ENCODE measurements at regions not wholly inside any gene's neighbourhood (a gene's known extent, or its start where the extent isn't known, plus 50 kb on each side); places are given as distances from the start of the nearest gene placed in this dataset.
"Not testable (repeated sequence)": the region's sequence is repeated elsewhere in the genome, so short reads cannot be mapped to it uniquely, and the experiment has no call there.

DNA sequence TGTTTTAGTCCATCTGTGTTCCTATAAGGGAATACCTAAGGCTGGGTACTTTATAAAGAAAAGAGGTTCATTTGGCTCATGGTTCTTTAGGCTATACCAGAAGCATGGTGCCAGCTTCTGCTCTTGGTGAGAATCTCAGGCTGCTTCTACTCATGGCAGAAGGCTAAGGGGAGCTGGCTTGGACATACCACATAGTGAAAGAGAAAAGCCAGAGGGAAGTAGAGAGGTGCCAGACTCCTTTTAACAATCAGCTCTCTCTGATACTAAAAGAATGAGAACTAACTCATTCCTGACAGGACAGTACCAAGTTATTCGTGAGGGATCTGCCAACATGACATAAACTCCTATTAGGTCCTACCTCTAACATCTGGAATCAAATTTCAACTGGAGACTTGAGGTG lies 1250.2 kb upstream of the CNTN5 start:
- no peak for DNase-seq (ENCODE audit: low read depth in 1 of 2, low spot score in 1 of 2)
- in situ Hi-C loops (cut with HindIII; ENCODE audit: low pct_unique_long_range_greater_than_20kb, low sequenced_read_pairs) = no loop called here
- TF ChIP-seq JUND (IDR thresholded peaks at IDR 0.05; ENCODE audit: low read depth) = no peak

- in situ Hi-C loops (cut with HindIII; ENCODE audit: low pct_unique_long_range_greater_than_20kb, low sequenced_read_pairs) = no loop called here
- no peak for TF ChIP-seq JUND (IDR thresholded peaks at IDR 0.05; ENCODE audit: low read depth)
- no peak for DNase-seq (ENCODE audit: low read depth in 1 of 2, low spot score in 1 of 2)
These were observed 1248.0 kb upstream of the CNTN5 start for GRCh38 chr11:97772705-97773104.

- DNase-seq (ENCODE audit: low read depth in 1 of 2, low spot score in 1 of 2); in situ Hi-C loops (cut with HindIII; ENCODE audit: low pct_unique_long_range_greater_than_20kb, low sequenced_read_pairs): not testable (repeated sequence)
These were observed 1236.4 kb upstream of the CNTN5 start for GRCh38 chr11:97784388-97784787.

GRCh38 chr11:97786961-97787360 lies 1233.8 kb upstream of the CNTN5 start:
- TF ChIP-seq JUND (IDR thresholded peaks at IDR 0.05; ENCODE audit: low read depth) = no peak
- DNase-seq (ENCODE audit: low read depth in 1 of 2, low spot score in 1 of 2) = no peak
- in situ Hi-C loops (cut with HindIII; ENCODE audit: low pct_unique_long_range_greater_than_20kb, low sequenced_read_pairs) = no loop called here

- no peak for DNase-seq (ENCODE audit: low read depth in 1 of 2, low spot score in 1 of 2)
- in situ Hi-C loops (cut with HindIII; ENCODE audit: low pct_unique_long_range_greater_than_20kb, low sequenced_read_pairs) = no loop called here
- TF ChIP-seq JUND (IDR thresholded peaks at IDR 0.05; ENCODE audit: low read depth) = no peak
These were observed 1225.9 kb upstream of the CNTN5 start for GRCh38 chr11:97794876-97795275.

- no peak for DNase-seq (ENCODE audit: low read depth in 1 of 2, low spot score in 1 of 2)
- no peak for TF ChIP-seq JUND (IDR thresholded peaks at IDR 0.05; ENCODE audit: low read depth)
- in situ Hi-C loops (cut with HindIII; ENCODE audit: low pct_unique_long_range_greater_than_20kb, low sequenced_read_pairs) = no loop called here
These were observed 1219.9 kb upstream of the CNTN5 start for GRCh38 chr11:97800891-97801290.

DNA sequence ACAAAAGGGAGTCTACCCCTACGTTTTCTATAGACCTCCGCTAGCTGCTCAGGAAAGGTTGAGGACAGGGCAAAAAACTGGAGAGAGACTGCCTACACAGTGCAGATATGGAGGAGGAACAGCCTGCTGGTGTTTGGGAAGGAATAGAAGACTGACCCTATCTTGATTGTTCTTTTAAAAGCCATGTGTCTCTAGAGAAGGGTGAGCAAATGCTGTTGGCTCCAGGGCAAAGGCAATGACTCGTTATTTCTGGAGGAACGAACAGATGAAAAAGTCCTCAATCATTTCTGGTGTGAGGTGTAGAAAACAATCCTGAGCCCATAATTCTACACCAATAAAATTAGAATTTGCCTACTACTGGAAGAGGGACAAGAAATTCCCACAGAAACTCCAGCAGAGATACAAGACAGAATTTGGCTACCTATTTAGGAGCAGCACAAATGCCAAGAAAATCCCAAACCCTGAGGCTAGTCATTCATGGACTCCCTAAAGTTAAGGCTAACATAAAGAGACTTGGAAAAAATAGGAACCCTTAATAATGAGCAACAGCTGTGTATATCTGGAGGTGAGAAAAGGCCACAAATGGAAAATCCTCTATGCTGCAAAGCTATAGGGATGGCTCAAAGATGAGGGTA lies 1206.3 kb upstream of the CNTN5 start:
- TF ChIP-seq JUND (IDR thresholded peaks at IDR 0.05; ENCODE audit: low read depth) = no peak
- DNase-seq (ENCODE audit: low read depth in 1 of 2, low spot score in 1 of 2) = no peak

DNA sequence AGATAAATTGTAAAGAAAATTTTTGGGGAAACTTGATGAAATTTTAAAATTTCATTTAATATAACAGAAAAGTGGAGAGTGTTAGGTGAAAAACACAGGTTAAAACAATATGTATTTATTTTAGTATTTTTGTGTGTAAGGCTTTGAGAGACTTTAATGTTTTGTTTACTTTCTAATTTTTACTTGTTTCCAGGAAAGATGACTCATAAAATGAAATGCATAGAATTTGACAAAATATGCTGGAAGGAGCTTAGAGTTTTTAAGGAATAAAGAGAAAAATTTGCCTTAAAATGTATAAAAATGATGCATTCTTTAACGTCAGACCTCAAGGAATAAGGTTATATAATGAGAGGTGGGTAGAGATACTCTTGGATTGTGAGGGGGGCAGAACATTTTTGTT lies 1205.1 kb upstream of the CNTN5 start:
- no peak for TF ChIP-seq JUND (IDR thresholded peaks at IDR 0.05; ENCODE audit: low read depth)

More for the DNA sequence above, 1206.3 kb upstream of the CNTN5 start:
- in situ Hi-C loops (cut with HindIII; ENCODE audit: low pct_unique_long_range_greater_than_20kb, low sequenced_read_pairs) = no loop called here

GRCh38 chr11:97832451-97832850 lies 1188.3 kb upstream of the CNTN5 start:
- TF ChIP-seq JUND (IDR thresholded peaks at IDR 0.05; ENCODE audit: low read depth) = no peak
- no peak for DNase-seq (ENCODE audit: low read depth in 1 of 2, low spot score in 1 of 2)
- in situ Hi-C loops (cut with HindIII; ENCODE audit: low pct_unique_long_range_greater_than_20kb, low sequenced_read_pairs) = no loop called here

More for the DNA sequence above, 1205.1 kb upstream of the CNTN5 start:
- no peak for DNase-seq (ENCODE audit: low read depth in 1 of 2, low spot score in 1 of 2)
- in situ Hi-C loops (cut with HindIII; ENCODE audit: low pct_unique_long_range_greater_than_20kb, low sequenced_read_pairs) = no loop called here

DNA sequence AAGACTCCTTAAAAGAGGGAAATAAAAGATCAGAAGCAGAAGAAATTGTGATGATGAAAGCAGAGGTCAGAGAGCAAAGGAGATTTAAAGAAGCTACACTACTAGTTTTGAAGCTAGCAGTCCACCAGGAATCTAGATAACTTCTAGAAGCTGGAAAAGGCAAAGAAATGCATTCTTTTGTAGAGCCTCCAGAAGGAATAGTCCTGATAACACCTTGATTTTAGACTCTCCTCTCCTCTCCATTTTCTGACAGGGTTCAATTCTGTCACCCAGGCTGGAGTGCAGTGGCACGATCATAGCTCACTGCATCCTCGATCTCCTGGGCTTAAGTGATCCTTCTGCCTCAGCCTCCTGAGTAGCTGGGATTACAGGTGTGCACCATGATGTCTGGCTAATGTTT lies 1187.3 kb upstream of the CNTN5 start:
- in situ Hi-C loops (cut with HindIII; ENCODE audit: low pct_unique_long_range_greater_than_20kb, low sequenced_read_pairs) = no loop called here
- DNase-seq (ENCODE audit: low read depth in 1 of 2, low spot score in 1 of 2) = no peak
- no peak for TF ChIP-seq JUND (IDR thresholded peaks at IDR 0.05; ENCODE audit: low read depth)

DNA sequence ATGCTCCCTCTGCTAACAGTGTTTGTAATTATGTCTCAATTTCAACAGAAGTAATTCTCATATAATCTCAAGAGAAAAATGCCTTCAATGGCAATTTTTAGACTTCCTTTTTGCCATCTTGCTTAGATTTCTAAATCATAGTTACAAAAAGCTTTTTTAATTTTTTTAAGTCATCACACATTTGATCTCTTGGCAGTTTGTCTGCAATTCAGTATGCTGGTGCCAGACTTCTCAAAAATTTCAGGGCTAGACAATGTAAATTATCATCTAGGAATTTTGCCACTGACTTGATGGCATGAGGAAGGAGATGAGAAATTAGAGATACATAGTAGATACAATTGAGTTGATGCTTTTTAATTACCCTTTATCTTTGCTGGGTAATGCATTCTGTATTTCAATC lies 1176.7 kb upstream of the CNTN5 start:
- in situ Hi-C loops (cut with HindIII; ENCODE audit: low pct_unique_long_range_greater_than_20kb, low sequenced_read_pairs) = no loop called here
- no peak for DNase-seq (ENCODE audit: low read depth in 1 of 2, low spot score in 1 of 2)
- no peak for TF ChIP-seq JUND (IDR thresholded peaks at IDR 0.05; ENCODE audit: low read depth)

- no peak for DNase-seq (ENCODE audit: low read depth in 1 of 2, low spot score in 1 of 2)
- in situ Hi-C loops (cut with HindIII; ENCODE audit: low pct_unique_long_range_greater_than_20kb, low sequenced_read_pairs) = no loop called here
- no peak for TF ChIP-seq JUND (IDR thresholded peaks at IDR 0.05; ENCODE audit: low read depth)
These were observed 1173.0 kb upstream of the CNTN5 start for GRCh38 chr11:97847730-97848129.

- in situ Hi-C loops (cut with HindIII; ENCODE audit: low pct_unique_long_range_greater_than_20kb, low sequenced_read_pairs) = no loop called here
- TF ChIP-seq JUND (IDR thresholded peaks at IDR 0.05; ENCODE audit: low read depth) = no peak
- DNase-seq (ENCODE audit: low read depth in 1 of 2, low spot score in 1 of 2) = no peak
These were observed 1170.0 kb upstream of the CNTN5 start for GRCh38 chr11:97850701-97851100.

- DNase-seq (ENCODE audit: low read depth in 1 of 2, low spot score in 1 of 2) = no peak
- no peak for TF ChIP-seq JUND (IDR thresholded peaks at IDR 0.05; ENCODE audit: low read depth)
- in situ Hi-C loops (cut with HindIII; ENCODE audit: low pct_unique_long_range_greater_than_20kb, low sequenced_read_pairs) = no loop called here
These were observed 1166.4 kb upstream of the CNTN5 start for GRCh38 chr11:97854357-97854756.

Data from T47D (cell line).